Breast epithelium (tissue), 3 donors: ENCODE measurements at regions not wholly inside any gene's neighbourhood (a gene's known extent, or its start where the extent isn't known, plus 50 kb on each side); places are given as distances from the start of the nearest gene placed in this dataset.

Experiments
- POLR2A ChIP-seq: fragments of 450-650 bp; IDR thresholded peaks from one replicate; pipeline ENCODE4 v1.6.1; 2016; ENCODE audit warnings: antibody characterized with exemption, mild to moderate bottlenecking, moderate library complexity
- POLR2AphosphoS5 ChIP-seq, 3 donors: sonication (generic); formaldehyde crosslinking; IDR thresholded peaks; one replicate each; pipeline ENCODE4 v1.6.1; 2017; ENCODE audit warnings: antibody characterized with exemption in 3 of 3
- TF ChIP-seq, protein P1 (sequence below), 3 donors: fragments of 450-650 bp; IDR thresholded peaks; one replicate each; pipeline ENCODE4 v1.5.1; 2016 to 2017; ENCODE audit warnings: antibody characterized with exemption in 3 of 3, mild to moderate bottlenecking in 3 of 3, moderate library complexity in 3 of 3

DNA sequence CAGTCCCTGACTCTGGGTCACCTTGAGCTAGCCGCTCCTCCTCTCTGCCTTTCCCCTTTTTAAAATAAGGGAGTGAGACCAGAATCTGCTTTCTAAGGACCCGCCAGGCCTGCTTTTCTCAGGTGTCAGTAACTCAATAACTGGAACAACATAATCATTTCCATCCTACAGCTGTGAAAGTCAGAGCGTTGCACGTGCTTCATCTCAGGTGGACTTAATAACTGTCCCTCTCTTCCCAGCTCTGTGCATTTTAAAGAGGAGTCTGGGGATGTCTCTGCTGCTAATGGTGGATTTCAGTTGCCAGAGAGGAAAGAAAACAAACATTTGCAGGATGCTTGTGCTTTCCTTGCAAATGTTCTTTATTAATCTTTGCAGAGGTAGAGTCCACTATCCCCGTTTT is 93.7 kb downstream of the PCDH1 start:
- TF ChIP-seq POLR2AphosphoS5 (IDR thresholded peaks at IDR 0.05): no peak
- TF ChIP-seq, protein P1, sequence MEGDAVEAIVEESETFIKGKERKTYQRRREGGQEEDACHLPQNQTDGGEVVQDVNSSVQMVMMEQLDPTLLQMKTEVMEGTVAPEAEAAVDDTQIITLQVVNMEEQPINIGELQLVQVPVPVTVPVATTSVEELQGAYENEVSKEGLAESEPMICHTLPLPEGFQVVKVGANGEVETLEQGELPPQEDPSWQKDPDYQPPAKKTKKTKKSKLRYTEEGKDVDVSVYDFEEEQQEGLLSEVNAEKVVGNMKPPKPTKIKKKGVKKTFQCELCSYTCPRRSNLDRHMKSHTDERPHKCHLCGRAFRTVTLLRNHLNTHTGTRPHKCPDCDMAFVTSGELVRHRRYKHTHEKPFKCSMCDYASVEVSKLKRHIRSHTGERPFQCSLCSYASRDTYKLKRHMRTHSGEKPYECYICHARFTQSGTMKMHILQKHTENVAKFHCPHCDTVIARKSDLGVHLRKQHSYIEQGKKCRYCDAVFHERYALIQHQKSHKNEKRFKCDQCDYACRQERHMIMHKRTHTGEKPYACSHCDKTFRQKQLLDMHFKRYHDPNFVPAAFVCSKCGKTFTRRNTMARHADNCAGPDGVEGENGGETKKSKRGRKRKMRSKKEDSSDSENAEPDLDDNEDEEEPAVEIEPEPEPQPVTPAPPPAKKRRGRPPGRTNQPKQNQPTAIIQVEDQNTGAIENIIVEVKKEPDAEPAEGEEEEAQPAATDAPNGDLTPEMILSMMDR (IDR thresholded peaks at IDR 0.05): no peak
- no peak for TF ChIP-seq POLR2A
